ENCODE measurements at regions not wholly inside any gene's neighbourhood (a gene's known extent, or its start where the extent isn't known, plus 50 kb on each side); places are given as distances from the start of the nearest gene placed in this dataset.

DNA sequence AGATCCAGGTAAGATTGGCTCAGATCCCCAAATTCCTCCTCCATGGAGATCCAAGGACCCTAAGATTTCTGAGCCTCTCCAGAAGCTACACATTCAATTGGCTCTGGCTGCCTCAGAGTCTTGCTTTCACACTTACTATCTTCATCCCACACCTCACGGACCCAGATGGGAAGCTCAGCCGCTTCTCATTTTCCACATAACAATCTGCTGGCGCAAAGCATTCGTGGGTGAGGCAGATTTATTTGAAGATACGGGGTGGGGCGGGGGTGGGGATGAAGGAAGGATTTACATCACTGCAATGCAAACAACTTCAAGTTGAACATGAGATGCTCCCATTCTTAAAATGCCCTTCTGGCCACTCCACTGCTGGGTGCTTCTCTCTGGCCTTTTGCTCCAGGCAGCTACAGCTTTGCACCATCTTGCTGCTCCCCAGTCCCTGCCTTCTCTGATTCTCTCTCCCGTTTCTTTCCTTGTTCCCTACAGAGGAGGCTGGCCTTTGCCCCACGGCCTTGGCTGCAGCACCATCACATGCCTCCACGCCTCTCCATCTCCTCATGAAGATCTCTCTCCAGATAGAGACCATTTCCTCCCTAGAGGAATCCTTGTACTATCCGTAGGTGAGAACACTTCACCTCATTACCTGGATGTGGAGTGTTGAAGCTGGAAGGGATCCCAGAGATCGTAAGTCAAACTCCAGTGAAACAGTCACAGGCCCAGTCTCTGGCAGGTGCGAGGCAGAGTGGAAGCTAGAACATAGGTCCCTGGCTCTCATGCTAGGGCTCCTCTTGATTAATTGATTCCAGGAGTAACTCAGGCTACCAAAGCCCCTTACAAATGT lies 175.9 kb downstream of the RPLP1 start:
- DNase-seq: no peak

GRCh38 chr15:69629631-69630161 lies 177.1 kb downstream of the RPLP1 start:
- no peak for DNase-seq

DNA sequence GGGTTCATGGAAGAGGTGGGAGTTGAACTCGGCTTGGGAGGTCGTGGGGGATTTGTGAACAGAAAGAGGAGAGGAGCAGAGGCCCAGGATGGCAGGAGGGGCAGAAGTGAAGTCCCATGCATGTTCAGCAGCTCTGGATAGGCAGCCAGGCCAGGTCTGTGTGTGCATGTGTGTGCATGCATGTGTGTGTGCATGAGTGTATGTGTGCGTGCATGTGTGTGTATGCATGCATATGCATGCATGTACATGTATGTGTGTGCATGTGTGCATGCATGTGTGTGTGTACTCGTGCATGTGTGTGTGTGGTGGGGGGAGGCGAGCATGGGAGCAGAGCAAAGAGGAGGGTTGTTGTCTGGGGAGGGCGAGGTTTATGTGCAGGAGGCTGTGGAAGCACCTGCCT lies 178.4 kb downstream of the RPLP1 start:
- DNase-seq: no peak

DNA sequence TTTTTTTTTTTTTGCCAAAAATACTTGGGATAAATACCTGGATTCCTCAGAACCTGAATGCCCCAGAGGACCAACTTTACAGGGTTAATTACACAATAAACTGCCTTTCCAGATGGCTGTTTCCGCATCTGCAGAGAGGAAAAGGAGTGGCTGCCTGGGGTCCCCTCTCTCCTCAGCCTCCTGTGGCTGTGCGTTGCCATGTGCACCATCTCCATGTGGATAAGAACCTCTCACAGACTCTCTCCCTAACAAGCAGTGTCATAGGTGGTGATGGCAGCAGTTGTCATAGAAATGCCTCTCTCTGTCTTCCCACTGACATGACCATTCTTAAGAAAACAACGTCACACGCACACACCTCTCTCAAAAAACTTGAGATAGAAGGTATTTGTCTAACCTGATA lies 179.4 kb downstream of the RPLP1 start:
- no peak for DNase-seq

DNA sequence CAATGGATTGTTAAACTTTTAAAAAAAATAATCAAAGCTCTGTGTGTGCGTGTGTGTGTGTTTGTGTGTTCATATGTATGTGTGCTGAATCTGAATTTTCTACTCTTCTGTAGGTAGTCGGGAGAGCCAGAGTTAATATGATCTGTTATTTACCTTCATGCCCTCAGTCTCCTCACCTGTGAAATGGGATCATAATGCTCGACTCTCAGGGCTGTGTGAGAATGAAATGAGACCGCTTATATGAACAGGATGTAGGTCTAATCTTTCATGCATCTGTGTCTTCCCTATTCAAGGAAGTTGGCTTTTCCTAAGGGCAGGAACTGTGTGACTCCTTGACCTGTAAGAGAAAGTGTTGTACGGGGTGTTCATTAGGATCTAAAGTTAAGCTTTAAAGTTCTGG lies 182.2 kb downstream of the RPLP1 start:
- DNase-seq: no peak

DNA sequence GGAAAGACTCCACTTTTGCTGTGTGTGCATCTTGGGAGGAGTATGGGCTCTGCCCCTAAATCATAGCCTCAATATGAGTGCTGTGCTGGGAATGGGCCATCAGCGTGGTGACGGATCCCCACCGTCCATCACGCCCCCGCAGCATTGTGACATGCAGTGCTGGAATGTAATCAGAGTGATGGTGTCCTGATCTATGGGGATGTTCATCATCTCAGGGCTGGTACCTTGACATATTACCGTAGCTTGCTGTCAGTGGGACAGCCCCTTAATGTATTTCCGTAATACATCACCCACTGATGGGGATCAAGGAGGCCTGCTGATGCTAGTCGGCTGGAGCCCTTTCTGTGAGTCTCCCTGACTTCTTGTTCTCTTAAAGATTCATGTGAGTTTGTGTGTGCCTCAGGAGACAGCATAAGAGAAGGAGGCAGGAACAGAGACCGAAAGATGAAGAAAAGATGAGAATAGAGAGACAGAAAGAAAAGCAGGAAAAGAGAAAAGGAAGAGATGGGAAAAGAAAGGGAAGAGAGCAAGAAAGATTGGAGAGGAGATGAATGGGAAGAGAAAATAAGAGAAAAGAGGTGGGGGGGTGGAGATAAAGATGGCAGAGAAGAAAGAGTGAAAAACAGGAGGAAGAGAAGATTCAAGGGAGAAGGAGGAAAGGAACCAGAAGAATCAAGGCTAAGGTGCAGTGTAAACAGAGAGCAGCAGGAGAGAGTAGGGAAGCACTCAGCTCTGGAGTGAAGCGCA lies 183.7 kb downstream of the RPLP1 start:
- DNase-seq: no peak

- no peak for DNase-seq
These were observed 185.2 kb downstream of the RPLP1 start for GRCh38 chr15:69637818-69638217.

DNA sequence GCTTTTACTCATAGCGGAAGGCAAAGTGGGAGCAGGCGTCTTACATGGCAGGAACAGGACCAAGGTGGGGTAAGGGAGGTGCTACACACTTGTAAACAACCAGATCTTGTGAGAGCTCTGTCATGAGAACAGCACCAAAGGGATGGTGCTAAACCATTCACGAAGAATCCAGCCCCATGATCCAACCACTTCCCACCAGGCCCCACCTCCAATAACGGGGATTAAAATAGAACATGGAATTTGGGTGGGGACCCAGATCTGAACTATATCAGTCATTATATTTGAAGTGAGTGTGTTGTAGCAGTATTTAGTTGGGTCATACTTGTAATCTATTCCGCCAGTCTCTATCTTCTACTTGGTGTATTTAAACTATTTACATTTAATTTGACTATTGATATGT lies 190.9 kb downstream of the RPLP1 start:
- no peak for DNase-seq

DNA sequence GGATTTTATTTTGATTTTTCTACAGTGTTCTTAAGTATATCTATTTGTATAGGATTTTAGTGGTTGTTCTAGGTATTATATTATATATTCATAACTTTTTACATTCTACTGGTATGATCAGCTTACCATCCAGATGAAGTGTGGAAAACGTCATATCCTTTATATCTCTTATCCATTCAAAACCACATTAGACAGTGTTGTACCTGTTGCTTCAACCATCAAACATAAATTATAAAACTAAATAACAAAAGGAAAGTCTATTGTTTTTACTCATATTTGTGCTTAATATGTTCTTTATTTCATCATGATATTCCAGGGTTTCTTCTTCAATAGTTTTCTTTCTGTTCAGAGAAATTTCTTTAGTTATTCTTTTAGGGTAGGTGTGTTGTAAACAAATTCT lies 191.4 kb downstream of the RPLP1 start:
- no peak for DNase-seq

GRCh38 chr15:69644876-69645275 lies 192.3 kb downstream of the RPLP1 start:
- DNase-seq: no peak

DNA sequence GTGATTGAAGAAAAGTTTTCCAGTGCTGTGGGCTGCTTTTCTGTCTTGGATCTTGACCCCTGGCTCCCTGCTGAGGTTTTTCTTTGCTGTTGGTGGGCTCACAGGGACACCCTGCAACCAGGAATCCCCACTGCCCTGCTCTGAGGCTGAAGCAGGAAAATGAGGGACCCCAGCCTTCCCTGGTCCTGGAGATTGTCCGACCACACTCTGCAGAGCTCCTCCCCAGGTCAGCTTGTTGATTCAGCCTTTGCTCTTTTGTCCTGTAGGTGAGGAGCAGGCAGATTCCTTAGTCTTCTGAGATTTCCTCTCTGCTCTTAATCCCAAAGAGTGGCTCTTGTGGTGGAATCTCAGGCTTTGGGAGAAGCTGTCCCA lies 194.5 kb downstream of the RPLP1 start:
- DNase-seq: no peak

GRCh38 chr15:69648212-69648611 lies 195.6 kb downstream of the RPLP1 start:
- DNase-seq: no peak

DNA sequence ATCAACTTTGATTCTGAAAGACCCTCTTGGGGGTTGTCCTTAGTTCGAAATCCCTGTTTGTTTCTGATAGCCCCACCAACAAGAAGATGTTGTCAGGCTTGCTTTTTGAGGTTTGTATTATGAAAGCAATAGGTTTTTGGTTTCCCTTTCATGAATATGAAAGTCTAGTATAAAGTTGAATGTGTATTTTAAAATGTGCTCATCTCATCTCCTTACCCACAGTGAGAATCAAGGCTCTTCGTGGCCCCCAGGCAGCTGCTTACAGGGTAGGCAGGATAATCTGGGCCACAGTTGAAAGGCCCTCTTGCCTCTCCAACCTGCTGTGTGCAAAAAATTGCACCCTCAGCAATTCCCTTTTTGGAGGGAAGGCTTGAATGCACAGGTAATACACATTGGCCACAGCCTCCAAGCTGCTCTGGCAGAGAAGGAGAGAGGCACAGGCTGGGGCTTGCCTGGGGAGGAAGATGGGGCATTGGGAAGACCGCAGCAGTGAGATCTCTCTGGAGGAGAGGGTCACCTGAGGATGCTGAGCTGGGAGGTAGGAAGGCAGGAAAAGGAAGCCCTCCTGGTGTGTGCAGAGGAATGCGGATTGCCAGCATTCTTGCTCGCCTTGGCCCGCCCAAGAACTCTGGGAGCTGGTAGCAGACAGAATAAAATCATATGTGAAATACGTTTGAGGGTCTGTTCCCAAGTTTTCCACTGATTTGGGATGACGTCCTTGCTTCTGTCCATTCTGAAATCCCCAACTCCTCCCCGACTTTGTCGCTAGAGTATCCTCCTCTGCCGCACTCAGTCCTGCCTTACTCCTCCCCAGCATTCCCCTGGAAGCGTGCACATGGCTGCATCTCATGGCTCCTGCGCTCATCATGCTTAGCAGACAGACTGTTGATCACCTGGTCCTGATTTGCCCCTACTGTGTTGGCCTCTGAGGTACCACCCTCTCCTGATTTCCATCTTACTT lies 196.4 kb downstream of the RPLP1 start:
- no peak for DNase-seq

- no peak for DNase-seq
These were observed 199.7 kb downstream of the RPLP1 start for GRCh38 chr15:69652293-69652692.

- no peak for DNase-seq
These were observed 200.2 kb downstream of the RPLP1 start for GRCh38 chr15:69652751-69653305.

DNA sequence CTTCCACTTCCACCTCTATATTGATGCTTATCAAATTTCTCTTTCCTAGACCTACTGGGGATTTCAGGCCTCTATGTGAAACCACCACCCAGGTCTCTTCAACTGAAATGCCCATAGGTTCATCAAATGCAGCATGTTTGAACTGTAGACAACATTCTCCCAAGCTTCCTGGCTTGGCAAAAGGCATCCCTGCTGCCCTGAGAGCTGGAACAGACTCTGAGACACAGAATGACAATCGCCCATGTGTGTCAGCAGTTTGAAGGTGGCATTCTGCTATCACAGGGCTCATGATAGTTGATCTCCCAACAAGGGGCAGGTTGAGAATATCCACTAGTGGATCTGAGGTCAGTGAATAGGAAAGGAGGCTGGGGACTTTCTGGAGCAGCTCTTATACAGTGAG lies 200.7 kb downstream of the RPLP1 start:
- DNase-seq: no peak

DNA sequence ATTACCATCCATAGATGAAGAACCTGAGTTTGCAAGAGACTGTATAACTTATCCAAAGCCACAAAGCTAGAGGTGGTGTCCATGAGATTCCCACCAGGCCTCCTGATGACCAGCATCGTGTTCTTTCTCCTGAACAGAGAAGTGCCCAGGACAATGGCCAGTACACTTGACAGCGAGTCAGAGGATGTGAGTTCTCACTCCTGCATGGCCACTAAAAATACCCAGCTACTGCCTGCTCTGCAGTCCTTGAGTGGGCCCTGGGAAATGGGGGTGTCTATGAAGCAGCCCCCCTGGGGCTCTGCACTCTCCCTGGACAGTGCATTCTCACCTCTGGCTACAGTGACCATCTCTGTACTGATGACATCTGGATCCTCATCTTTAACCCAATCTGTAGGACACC lies 201.2 kb downstream of the RPLP1 start:
- DNase-seq: no peak

GRCh38 chr15:69656271-69657030 lies 203.8 kb downstream of the RPLP1 start:
- no peak for DNase-seq

DNA sequence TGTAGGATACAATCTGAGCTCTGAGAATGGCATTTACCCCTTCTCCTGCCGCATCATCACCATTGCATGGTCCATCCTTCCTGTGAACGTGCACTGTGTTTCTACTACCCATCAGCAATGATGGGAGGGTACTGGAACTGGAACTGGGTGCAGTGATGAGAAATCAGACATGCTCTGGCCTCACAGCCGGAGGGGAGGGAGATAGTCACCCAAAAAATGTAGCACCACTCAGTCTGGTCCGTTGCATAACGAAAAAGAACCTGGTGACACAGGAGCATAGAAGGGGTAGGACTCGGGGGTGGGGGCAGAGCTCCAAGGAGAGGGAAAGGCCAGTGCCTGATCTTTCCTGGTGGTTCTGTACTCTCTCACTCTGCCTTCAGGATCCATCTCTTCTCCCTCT lies 205.0 kb downstream of the RPLP1 start:
- DNase-seq: no peak

DNA sequence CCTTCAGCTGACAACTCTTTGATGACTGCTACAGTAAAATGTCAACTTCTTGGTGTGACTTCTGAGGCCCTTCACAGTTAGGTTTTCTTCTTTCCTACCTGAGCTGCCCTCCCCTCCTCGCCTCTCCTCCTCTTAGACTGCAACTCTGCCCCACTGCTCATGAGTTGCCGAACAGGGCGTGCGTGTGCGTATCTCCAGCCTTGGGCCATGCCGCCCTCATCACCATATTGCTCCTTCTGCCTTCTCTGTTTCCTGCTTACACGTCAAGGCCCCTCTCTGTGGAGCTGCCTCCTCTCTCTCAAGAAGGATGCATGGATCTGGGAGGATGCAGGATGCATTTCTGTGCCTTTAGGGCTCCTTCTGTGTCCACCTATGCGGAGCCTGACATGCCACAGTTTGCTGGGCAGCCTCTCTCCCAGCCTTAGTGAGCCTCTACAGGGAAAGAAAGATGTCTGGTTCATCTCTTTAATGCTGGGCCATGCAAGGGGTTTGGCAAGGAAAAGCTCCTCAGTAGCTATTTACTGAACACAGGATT lies 205.9 kb downstream of the RPLP1 start:
- no peak for DNase-seq

- DNase-seq: no peak
These were observed 206.9 kb downstream of the RPLP1 start for GRCh38 chr15:69659454-69660050.

All from stimulated activated CD4-positive, alpha-beta T cell treated with anti-CD3 and anti-CD28 coated beads, Interleukin-4, amount 100 ng/mL, for 1 hour (primary cell).